NT2/D1 (cell line): ENCODE measurements at regions not wholly inside any gene's neighbourhood (a gene's known extent, or its start where the extent isn't known, plus 50 kb on each side); places are given as distances from the start of the nearest gene placed in this dataset.

Experiments
- SUZ12 ChIP-seq: IDR thresholded peaks from 2 replicates; pipeline ENCODE4 v1.6.1; 2011; ENCODE audit not compliant: insufficient read length, insufficient read depth; ENCODE audit errors: extremely low read depth
- YY1 ChIP-seq: IDR thresholded peaks from 2 replicates; pipeline ENCODE4 v1.6.1; 2011; ENCODE audit not compliant: insufficient read length, insufficient read depth

- TF ChIP-seq SUZ12 (no peak), YY1 (no peak)
These were observed 494.1 kb upstream of the MDFIC2 start for GRCh38 chr3:70806556-70806955.
